NCI-H1048 (cell line): ENCODE measurements at regions not wholly inside any gene's neighbourhood (a gene's known extent, or its start where the extent isn't known, plus 50 kb on each side); places are given as distances from the start of the nearest gene placed in this dataset.
"Not testable (repeated sequence)": the region's sequence is repeated elsewhere in the genome, so short reads cannot be mapped to it uniquely, and the experiment has no call there.

Source experiments
- DNase-seq: peaks from one replicate; lab custom pipeline; 2025; lab: John Stamatoyannopoulos, UW

DNA sequence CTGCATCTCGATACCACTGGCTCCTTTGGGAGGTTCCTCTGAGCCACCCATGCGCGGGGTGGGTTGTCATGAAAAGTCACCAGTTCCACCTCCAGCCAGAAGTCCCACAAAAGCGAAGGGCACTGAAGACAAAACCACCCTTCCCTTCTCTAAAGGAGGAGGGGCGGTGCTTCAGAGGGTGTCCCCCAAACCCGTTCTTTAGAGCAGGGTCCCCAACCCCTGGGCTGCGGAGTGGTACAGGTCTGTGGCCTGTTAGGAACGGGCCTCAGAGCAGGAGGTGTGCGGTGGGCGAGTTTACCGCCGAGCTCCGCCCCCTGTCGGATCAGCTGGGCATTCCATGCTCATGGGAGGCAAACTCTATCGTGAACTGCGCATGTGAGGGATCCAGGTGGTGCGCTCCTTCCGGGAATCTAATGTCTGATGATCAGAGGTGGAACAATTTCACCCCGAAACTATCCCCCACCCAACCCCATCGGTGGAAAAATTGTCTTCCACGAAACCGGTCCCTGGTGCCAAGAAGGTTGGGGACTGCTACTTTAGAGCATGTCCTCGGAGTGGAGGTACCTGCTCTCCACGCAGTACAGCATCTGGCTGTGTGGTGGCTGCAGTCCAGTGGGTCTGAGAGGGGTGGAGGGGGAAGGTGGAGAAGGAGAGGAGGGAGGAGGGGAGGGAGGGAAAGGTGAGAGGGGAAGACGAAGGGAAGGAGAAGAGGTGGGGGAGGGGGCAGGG is 72.9 kb upstream of the SEPTIN5 start:
- no peak for DNase-seq

DNA sequence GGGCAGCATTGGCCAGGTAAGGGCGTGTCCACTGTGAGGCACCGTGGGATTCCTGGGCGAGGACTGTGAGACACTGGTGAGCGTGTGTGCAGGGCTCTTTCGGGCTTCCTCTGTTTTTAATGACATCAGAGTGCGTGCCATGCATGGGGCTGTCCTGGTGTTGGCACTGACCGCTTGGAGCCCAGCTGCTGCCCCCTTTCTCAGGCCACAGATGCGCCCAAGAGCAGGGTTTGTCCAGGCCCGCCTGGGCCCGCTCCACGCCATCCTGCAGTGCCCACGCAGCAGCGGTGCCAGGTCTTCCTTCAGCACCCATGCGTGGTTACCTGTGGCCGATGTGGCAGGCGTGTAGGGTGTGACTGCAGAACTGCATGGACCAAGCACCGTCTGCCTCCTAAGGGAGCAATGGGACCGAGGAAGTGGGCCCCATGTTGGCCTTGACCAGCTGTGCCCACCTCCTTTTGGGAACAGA is 72.3 kb upstream of the SEPTIN5 start:
- no peak for DNase-seq

DNA sequence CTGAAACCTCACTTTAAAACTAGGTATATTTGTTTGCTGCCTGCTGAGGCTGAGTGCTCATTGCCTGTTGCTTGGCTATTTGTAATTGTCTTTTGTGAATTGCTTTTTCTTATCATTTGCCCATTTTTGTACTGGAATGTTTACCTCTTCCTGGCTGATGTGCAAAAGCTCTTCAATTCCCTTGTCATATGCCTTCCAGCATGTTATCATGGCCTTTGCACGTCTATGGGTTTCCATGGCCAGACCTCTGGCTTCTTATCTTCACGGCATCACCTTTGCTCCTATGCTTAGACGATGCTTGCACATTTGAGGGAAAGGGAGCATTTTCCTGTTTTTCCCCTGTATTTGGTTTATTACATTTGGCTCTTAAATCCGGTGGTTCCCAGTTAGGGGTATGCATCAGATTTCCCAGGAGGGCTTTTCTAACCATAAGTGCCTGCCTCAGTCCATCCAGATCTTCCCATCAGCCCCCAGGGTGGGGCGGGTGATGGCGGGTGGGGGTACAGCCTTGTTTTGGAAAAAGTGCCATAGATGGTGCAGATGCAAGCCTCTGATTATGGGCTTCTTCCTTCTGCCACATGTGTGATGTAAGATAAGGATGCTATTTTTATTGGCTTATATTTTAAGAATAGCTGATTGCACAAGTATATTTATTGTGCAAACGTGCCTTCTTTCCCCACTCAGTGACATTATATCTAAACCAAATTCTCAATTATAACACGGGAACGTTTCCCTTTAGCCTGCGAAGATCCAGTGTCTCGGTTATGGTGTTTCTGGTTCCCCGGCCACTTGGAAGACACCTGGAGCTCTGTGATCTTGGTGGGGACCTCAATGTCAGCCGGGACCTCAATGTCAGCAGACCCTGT is 70.6 kb upstream of the SEPTIN5 start:
- DNase-seq = no peak

DNA sequence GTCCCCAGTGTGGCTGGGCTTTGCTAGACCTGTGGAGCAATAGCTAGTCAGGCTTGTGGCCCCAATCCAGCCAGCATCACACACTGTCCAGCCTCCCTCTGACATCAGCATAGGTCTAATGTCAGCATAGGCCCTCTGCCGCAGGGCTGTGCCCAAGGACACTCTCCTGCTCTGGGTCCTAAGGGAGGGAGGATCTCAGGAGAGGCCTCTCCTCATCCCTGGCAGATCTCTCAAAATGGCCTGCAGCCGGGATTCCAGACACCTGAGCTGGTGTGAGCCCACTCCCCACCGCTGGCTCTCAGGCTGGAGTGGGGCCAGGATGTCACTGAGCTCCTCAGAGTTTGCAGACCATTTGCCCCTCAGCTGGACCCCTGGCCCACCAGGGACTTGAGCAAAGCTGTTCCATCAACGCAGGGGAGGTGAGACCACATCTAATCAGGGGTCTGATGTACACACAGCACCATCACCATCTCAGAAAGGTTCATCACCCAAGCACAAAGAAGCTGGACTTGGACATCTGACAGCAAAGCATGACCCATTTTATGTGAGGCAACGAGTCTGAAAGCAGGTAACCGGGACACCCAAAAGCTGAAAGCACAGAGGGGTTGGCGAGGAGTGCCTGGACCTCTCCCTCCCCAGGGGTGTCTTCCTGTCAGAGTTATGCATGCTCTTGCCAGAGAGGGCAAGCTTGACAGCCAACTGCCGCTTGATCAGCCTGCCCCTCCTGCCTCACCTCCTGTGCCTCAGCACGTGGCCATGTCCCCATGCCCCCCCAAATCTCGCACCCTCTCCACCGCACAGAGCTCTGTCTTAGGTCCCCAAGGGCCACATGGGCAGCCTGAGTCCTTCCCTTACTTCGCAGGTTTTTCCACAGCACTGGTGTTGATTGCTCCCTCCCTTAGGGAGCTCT is 69.7 kb upstream of the SEPTIN5 start:
- no peak for DNase-seq

DNA sequence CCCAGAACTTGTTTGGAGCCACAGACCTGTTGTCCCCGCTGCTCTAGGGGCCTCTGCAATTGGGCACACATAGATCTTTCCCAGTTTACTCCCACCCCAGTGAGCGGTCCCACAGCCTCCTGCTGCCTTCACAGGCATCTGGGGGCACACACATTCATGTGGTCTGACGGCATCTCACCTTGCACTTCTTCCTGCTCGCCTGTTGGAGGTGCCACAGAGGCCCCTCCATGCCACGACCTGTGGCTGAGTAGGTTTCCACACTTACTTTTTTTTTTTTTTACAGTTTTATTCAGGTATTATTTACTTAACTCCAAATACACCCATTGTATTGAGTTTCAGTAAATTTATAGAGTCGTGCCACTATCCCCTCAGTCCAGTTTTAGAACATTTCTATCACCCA is 68.9 kb upstream of the SEPTIN5 start:
- DNase-seq = no peak

DNA sequence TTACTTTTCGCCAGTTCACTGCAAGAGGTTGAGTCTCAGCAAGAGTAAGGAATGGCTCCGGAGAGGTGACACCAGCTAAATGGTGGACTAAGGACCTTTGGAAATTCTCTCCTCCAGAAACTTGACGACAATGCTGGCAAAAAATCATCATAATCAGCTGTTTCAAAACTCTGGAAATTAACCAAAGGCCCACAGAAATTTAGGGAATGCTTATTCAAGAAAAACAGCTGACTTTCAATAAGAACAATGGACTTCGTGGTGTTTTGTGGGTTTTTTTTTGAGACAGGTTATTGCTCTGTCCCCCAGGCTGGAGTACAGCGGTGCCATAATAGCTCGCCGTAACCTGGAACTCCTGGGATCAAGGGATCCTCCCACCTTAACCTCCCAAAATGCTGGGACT is 68.4 kb upstream of the SEPTIN5 start:
- DNase-seq = no peak

DNA sequence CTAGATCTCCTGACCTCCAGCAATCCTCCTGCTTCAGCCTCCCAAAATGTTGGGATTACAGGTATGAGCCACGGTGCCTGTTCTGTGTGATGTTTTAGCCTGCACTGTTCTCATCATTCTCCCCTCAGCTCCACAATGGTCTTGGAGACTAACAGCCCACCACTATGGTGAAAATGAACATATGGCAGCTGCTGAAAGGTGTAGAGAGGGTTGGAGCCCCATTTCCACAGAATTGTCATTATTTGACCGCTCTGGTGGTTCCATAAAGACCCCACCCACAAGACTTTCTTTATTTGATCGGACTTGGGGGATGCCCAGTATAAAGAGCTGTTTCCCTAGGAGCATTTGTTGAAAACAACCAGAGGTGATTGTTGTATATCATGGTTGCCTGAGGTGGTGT is 67.9 kb upstream of the SEPTIN5 start:
- no peak for DNase-seq

DNA sequence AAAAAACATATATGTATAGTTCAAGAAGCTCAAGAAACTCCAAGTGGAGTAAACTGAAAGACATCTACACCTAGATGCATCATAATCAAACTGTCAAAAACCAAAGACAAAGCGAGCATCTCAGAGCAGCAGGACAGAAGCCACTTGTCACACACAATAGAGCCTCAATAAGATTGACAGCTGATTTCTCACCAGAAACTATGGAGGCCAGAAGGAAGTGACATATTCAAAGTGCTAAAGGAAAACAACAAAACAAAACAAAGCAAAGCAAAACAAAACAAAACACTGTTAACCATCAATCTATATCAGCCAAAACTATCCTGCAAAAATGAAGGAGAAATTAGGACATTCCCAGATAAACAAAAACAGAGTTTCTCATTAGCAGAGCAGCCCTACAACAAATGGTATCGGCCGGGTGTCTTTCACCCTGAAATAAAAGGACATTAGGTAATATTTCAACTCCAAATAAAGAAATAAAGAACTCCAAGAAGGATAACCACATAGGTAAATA is 65.8 kb upstream of the SEPTIN5 start:
- DNase-seq = no peak

DNA sequence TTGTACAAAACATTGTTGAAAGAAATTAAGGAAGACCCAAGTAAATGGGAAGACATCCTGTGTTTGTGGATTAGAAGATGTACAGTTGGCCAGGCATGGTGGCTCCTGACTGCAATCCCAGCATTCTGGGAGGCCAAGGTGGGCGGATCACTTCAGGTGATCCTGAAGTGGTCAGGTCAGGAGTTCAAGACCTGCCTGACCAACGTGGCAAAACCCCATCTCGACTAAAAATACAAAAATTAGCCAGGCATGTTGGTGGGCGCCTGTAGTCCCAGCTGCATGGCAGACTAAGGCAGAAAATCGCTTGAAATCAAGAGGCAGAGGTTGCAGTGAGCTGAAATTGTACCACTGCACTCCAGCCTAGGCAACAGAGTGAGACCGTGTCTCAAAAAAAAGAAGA is 62.0 kb upstream of the SEPTIN5 start:
- DNase-seq = no peak

DNA sequence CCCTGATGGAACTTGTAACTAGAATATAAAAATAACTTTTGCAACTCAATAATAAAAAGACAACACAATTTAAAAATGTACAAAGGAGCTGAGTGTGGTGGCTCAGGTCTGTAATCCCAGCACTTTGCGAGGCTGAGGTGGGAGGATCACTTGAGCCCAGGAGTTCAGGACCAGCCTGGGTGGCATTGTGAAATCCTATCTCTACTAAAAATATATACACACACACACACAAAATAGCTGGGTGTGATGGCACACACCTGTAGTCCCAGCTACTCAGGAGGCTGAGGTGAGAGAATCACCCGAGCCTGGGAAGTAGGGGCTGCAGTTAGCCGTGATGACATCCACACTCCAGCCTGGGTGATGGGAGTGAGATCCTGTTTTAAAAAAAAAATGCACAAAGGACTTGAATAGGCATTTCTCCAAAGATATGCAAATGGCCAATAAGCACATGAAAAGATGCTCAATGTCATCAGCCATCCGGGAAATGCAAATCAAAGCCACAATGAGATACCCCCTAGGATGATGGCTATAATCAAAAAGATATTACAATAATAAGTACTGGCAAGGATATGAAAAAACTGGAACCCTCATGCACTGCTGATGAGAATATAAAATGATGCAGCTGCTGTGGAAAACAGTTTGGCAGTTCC is 59.8 kb upstream of the SEPTIN5 start:
- DNase-seq = no peak

DNA sequence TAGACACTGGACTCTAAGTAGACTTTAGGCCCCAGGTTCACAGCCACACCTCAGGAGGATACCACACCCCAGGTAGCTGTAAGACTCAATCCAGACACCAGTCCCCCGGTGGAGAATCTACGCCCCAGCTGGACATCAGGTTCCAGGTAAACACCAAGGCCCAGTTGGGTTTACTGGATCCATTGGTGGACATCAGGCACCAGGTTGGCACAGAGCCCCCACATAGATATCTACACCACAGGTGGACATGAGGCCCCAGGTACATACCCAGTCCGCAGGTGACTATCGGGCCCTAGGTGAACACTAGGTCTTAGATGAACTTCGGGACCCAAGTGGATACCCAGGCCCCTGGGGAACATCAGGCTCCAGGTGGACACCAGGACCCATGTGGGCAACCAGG is 58.9 kb upstream of the SEPTIN5 start:
- no peak for DNase-seq

DNA sequence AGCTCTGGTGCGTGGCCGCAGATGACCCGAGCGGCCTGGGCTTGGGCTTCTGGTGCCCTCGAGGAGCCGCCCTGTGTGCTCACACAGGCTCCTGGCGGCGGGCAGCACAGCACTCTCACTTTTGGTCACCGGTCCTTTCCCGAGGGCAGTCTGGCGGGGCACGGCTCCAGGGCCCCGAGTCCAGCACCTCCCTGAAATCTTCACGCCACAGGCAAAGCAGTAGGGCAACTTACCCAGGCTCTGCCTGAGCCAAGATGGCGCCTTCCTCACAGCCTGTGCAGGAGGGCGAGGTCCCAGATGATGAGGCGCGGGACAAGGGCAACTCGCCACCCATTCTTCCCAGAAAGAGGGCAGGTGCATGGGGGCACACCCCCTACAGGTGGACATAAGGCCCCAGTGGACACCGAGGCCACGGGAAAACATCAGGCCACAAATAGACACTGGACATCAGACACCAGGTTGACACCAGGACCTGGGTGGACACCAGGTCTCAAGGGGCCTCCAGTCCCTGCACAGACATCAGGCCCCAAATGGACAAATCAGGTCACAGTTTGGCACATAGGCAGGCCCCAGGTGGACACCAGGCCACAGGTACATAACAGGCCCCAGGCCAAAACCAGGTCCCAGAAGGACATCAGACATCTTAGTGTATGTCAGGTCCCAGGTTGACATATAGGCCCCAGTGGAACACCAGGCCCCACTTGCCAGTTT is 57.6 kb upstream of the SEPTIN5 start:
- no peak for DNase-seq

DNA sequence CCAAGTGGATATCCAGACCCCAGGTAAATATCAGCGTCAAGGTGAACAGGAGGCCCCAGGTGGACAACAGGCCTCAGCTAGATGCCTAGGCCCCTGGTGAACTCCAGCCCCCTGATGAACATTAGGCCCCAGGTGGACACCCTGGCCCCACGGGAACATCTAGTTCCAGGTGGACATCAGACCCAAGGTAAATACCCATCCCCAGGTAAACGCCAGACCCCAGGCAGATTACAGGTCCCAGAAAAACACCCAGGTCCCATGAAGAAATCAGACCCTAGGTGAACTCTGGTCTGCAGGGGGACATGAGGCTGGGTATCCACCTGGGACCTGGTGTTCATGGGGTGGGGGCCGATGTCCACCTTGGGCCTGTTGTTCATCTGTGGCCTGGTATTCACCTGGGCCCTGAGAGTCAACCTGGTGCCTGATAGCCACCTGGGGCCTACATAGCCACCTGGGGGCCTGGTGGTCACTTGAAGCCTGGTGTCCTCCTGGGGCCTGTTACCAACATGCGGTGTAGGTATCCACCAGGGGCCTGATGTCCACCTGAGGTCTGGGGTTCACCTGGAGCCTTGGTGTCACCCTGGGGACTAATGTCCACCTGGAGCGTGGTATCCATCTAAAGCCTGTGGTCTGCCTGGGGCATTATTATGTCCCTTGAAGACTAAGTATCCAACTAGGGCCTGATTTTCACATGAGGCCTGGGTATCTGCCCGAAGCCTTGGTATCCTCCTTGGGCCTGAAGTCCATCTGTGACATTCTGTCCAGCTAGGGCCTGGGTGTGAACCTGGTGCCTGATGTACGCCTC is 56.8 kb upstream of the SEPTIN5 start:
- no peak for DNase-seq

DNA sequence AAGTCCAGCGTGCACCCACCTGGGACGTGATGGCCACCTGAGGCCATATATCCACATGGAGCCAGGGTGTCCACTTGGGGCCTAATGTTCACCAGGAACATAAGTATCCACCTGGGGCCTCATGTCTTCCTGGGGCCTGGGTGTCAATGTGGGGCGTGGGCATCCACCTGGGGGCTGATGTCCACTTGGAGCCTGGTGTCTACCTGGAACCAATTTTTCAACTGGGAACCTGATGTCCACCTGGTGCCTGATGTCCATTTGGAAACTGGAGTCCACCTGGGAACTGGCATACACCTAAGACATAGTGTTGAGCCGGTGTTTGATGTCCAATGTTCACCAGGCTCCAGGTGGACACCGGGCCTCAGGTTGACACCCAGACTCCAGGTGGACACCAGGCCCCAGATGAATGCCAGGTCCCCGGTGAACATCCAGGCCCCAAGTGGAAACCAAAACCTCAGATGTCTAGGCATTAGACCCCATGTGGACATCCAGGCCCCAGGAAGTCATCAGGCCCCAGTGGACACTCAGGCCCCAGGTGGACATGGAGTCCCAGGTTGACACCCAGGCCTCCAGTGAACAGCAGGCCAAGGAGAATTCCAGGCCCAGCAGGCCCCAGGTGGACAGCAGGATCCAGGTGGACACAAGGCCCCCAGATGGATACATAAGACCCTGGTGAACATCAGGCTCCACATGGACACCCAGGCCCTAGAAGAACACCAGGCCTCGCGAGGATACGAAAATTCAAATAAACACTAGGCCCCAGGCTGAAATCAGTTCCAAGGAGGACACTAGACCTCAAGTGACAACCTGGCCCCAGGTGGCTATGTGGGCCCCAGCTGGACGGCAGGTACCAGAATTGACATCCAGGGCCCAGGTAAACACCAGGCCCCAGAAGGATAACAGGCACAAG is 56.0 kb upstream of the SEPTIN5 start:
- no peak for DNase-seq

DNA sequence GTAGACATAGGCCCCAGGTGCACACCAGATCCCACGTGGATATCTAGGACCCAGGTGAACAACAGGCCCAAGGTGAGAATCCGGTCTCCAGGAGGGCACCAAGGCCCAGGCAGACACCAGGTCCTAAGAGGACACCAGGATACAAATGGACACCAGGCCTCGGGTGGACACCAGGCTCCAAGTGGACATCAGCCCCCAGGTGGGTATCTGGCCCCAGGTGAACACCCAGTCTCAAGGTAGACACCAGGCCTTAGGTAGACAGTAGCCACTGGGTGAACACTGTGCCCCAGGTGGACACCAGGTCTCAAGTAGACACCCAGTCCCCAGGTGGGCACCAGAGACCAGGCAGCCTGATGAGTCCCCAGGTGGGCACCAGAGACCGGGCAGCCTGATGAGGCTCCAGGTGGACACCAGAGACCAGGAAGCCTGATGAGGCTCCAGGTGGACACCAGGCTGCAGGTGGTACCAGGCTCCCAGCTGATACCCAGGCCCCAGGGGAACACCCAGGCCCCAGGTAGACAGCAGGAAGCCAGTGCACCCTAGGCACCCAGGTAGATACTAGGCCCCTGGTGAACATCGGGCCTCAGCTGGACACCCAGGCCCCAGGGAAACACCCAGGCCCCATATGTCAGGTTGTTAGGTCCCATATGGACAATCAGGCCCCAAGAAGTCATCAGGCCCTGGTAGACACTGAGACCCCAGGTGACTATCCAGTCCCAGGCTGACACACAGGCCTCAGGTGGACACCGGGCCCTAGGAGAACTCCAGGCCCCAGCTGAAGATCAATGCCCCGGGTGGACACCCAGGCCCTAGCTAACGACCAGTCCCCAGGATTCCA is 55.1 kb upstream of the SEPTIN5 start:
- DNase-seq = no peak

DNA sequence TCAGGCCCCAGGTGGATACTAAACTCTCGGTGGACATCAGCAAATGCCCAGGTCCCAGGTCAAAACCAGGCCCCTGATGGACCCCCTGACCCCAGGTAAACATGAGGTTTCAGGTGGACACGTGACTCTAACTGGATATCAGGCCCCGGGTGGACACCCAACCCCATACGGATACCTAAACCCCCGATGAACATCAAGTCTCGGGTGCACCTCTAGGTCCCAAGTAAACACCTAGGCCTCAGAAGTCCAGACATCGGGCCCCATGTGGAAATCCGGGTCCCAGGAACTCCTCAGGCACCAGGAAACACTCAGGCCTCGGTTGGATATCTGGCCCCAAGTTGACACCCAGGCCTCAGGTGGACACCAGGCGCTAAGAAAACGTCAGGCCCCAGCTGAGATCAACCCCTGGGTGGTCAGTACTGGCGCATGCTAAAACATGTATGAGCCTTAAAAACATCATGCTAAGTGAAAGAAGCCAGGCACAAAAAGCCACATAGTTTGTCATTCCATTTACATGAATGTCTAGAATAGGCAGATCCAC is 54.4 kb upstream of the SEPTIN5 start:
- no peak for DNase-seq

DNA sequence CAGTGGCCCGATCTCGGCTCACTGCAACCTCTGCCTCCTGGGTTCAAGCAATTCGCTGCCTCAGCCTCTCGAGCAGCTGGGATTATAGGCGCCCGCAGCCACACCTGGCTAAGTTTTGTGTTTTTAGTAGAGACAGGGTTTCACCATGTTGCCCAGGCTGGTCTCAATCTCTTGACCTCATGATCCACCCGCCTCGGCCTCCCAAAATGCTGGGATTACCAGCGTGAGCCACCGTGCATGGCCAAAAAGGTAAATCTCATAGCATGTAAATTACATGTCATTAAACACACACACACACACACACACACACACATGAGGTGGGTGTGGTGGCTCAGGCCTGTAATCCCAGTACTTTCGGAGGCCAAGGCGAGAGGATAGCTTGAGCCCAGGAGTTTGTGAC is 53.7 kb upstream of the SEPTIN5 start:
- not testable (repeated sequence) for DNase-seq

DNA sequence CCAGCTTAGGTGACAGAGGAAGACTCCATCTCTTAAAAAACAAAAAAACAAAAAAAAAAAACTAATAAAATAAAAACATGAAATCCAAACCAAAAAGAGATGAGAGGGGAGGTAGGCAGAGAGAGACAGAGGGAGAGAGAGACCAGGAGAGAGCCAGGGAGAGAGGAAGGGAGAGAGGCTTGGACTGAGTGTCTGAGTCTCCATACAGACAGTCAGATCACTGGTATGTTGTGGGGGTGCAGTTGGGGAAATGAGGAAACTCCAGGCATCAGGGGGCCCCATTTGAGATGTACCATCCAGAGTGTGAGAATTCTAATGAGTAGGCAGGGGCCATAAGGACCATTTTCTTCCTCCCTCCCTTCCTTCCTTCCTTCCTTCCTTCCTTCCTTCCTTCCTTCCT is 53.1 kb upstream of the SEPTIN5 start:
- no peak for DNase-seq
